Erythroblast (primary cell): ENCODE measurements at regions not wholly inside any gene's neighbourhood (a gene's known extent, or its start where the extent isn't known, plus 50 kb on each side); places are given as distances from the start of the nearest gene placed in this dataset.

Source experiments
- GATA1 ChIP-seq: IDR thresholded peaks from 2 replicates; pipeline ENCODE4 v1.6.1; 2011; ENCODE audit warnings: low read depth, mild to moderate bottlenecking, control low read depth, low read length, moderate library complexity
- POLR2A ChIP-seq: IDR thresholded peaks from 2 replicates; pipeline ENCODE4 v1.6.1; 2011; ENCODE audit warnings: mild to moderate bottlenecking, low read length

DNA sequence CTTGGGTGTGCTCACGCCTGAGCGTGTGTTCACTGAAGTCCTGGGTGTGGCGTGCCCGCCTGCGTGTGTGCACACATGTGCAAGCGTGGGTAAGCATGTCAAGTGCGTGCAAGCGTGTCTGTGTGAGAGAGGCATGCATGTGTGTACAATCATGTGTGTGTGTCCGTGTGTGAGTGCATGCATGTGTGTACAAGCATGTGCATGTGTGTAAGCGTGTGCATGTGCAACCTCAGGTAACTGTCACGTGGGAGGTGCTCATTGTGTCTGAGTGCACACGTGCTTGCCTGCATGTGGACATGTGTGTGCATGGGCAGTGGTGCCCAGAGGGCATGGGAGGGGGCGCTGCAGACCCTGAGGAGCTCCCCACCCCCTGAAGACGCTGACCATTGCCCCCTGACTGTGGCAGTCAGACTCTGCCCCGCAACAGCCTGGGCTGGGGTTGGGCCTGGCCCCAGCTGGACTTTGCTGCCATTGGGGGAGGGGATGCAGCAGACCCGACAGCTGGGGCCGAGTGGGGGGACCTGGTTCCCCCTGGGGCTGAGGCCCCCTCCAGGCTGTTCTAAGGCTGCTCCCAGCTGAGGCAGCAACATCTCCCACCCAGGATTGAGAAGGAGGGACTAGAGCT, 88.1 kb downstream of the UNCX start:
- no peak for TF ChIP-seq POLR2A
- TF ChIP-seq GATA1: no peak
